ENCODE measurements at regions not wholly inside any gene's neighbourhood (a gene's known extent, or its start where the extent isn't known, plus 50 kb on each side); places are given as distances from the start of the nearest gene placed in this dataset.
"Not testable (repeated sequence)": the region's sequence is repeated elsewhere in the genome, so short reads cannot be mapped to it uniquely, and the experiment has no call there.

DNA sequence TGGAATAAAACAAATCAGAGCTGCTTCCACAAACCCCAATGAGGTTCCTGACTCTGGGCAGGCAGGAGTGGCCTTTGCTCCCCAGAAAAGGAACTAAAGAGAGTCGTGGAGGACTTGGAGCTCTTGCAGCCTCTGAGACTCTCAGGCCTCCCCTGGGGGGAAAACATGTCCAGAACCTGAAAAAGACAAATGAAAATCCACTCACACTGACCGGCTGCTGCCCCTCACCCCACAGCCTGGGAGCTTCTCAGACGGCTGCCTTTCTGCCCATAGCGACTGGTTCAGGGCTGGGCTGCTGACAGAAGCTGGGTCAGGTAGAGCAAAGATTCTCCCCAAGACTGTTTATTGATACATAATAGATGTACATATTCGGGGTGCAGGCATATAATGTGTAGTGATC, 356.0 kb downstream of the ADGRD1 start:
- no peak overlapping the region for H3K4me3 ChIP-seq (ENCODE audit: low read length)
- TF ChIP-seq, protein P1, sequence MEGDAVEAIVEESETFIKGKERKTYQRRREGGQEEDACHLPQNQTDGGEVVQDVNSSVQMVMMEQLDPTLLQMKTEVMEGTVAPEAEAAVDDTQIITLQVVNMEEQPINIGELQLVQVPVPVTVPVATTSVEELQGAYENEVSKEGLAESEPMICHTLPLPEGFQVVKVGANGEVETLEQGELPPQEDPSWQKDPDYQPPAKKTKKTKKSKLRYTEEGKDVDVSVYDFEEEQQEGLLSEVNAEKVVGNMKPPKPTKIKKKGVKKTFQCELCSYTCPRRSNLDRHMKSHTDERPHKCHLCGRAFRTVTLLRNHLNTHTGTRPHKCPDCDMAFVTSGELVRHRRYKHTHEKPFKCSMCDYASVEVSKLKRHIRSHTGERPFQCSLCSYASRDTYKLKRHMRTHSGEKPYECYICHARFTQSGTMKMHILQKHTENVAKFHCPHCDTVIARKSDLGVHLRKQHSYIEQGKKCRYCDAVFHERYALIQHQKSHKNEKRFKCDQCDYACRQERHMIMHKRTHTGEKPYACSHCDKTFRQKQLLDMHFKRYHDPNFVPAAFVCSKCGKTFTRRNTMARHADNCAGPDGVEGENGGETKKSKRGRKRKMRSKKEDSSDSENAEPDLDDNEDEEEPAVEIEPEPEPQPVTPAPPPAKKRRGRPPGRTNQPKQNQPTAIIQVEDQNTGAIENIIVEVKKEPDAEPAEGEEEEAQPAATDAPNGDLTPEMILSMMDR (conservative IDR thresholded peaks at IDR 0.05; ENCODE audit: low read length), result no peak
- no peak for DNase-seq (ENCODE audit: low read depth)

DNA sequence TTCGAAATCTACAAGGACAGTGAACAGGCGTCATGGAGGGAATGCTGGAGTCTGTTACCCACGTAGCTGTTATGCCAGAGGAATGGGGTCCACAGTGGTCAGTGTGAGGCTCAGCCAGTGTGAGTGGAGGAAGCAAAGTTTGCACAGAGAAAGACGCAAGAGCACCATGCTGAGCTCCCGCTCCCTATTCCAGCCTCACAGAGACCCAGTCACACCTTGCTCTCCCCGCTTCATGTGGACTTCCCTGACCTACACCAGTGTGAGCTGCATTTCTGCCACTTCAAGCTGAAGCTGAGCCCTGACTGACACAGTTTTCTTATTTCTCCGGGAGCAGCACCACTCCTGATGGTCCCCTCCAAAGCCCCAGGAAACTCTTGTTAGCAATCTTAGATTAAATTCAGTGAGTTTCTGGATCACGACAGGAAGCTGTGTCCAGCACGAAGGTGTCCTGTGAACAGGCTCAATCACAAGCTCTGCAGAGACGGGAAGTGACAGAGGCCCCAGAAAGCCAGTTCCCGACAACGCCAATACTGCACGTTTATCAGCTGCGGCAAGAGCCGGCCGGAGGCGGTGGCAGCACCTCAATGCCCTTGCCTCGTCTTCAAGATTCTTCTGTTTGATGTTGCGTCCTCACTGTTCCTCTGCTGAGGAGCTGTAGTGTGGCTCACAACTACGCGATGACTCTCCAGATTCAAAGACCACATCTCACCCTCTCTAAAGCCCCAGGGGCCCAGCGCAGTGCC, 356.7 kb downstream of the ADGRD1 start:
- not testable (repeated sequence) for DNase-seq (ENCODE audit: low read depth); H3K4me3 ChIP-seq (ENCODE audit: low read length)

DNA sequence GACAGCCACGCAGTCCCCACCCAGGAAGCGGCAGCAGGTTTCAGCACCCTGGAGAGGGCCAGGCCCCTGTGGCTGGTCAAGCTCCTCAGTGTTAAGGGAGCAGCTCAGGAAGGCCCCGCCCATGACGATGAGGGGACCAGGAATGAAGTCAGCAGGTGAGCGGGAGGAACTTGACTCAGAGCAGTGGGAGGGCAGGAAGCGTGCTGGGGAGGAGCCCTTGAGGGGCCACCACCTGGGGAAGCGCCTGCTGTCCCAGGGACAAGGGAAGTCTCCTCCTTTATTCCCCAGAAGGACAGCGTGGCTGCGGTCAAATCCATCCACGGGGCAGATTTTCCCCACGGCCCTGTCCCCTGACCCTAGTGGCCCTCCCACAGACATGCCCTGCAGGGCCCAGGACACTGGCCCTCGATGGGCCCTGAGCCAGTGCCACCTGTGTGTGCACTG, 357.6 kb downstream of the ADGRD1 start:
- H3K4me3 ChIP-seq (ENCODE audit: low read length); DNase-seq (ENCODE audit: low read depth): not testable (repeated sequence)

DNA sequence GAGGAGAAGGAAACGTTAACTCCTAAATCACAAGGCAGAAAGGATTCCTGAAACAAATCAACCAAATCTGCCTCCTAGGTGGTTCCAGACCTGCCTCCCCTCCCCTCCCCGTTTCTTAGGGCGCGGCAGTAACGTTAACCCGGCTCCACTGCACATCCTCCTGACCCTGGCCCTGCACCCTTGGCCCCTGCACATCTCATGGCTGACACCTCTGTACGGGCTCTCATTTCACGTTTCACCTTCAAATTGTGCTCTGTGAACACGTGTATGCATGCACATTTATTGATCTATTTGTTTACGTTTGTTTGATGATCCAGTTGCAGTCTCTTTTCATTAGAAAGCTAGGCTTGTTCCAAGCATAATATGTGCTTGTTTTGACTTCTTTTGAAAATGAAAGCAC, 358.1 kb downstream of the ADGRD1 start:
- DNase-seq (ENCODE audit: low read depth), result no peak
- TF ChIP-seq, protein P1 (conservative IDR thresholded peaks at IDR 0.05; ENCODE audit: low read length), result no peak
- H3K4me3 ChIP-seq (ENCODE audit: low read length), result no peak overlapping the region

DNA sequence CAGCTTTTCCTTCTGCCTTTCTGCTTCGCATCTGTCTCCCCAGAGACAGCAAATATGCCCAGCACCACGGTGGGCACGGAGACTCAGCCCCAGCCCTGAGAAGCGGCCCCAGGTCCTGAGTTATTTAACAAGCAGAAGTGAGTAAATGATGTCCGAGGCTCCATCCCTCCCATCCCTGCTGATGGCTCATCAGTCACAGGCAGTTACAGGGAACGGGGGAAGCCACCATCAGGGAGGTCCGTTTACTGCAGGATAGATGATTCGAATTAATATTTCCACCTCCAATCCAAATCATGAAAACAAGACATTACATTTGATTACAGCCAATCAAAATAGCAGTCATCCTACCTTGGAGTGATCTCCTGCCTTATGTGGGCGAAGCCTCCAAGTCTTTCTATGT, 358.7 kb downstream of the ADGRD1 start:
- H3K4me3 ChIP-seq (ENCODE audit: low read length); DNase-seq (ENCODE audit: low read depth): not testable (repeated sequence)

DNA sequence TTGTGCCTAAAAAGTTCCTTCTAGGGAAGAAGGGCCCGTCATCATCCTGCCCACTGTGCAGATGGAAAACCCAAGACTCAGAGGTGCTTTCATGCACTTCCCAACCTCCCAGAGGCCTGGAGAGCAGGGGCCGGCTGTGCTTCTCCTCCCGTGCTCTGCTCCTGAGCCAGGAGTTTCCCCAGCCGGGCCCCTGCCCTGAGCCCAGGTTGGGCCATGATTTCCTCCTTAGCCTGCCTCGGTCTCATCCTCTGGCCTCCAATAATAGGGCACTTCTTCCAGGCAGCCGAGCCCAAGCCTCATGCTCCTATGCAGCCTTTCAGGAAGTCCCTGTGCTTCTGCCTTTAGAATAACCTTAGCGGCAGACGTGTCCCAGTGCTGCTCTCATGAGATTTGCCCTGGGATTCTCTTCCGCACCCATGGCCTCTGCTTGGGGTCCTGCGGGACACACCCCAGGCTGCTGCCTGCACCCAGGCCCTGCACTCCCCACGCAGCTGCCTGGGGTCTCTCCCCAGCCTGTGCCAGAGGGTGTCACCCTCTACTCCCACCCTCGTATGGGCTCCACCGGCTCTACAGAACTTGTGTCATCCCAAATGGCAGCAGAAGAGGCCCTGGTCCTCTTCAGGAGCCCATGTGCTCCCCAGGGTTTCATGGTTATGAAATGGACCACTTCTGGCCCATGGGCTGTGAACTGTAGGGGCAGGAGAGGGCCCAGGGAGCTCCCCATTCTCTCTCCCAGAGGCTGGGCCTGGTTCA, 359.3 kb downstream of the ADGRD1 start:
- DNase-seq (ENCODE audit: low read depth), result no peak
- TF ChIP-seq, protein P1 (conservative IDR thresholded peaks at IDR 0.05; ENCODE audit: low read length), result no peak
- H3K4me3 ChIP-seq (ENCODE audit: low read length), result no peak overlapping the region

DNA sequence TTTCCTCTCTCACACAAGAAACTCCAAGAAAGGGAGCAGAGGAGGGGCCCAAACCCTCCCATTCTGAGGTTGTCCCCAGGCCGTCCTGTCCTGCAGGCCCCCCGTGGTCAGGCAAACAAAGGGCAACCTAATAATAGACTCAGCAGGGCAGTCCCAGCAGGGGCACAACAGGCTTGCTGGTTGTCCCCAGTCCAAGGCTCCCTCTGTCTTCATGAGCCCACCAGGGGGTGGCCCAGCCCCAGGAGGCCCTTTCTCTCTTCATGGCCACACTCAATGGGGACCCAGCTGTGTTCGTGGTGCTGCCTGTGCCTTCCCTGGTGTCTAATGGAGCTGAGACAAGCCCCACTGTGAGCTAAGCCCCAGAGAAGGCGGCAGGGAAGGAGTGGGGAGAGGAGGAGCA, 359.9 kb downstream of the ADGRD1 start:
- no peak overlapping the region for H3K4me3 ChIP-seq (ENCODE audit: low read length)
- no peak for DNase-seq (ENCODE audit: low read depth)
- TF ChIP-seq, protein P1 (conservative IDR thresholded peaks at IDR 0.05; ENCODE audit: low read length), result no peak

DNA sequence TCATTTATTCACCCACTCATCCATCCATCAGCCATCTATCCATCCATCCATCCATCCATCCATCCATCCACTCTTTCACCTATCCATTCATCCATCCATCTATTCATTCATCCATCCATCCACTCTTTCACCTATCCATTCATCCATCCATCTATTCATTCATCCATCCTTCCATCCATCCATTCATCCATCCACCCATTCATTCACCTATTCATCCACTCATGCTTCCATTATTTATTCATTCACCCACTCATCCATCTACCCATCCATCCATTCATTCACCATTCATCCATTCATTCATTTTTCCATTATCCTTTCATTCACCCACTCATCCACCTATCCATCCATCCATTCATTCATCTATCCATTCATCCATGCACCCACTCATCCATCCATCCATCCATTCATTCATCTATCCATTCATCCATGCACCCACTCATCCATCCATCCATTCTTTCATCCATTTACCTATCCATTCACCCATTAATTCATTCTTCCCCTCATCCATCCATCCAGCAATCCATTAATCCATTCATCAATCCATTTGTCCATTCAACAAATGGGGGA, 360.9 kb downstream of the ADGRD1 start:
- TF ChIP-seq, protein P1 (conservative IDR thresholded peaks at IDR 0.05; ENCODE audit: low read length), result no peak

More for the DNA sequence above, 360.9 kb downstream of the ADGRD1 start:
- H3K4me3 ChIP-seq (ENCODE audit: low read length), result no peak overlapping the region
- DNase-seq (ENCODE audit: low read depth), result no peak

Data from AG10803 (cell line).